H4 (cell line): ENCODE measurements at regions not wholly inside any gene's neighbourhood (a gene's known extent, or its start where the extent isn't known, plus 50 kb on each side); places are given as distances from the start of the nearest gene placed in this dataset.

Source experiments
- DNase-seq: peaks from one replicate; pipeline ENCODE4 v3.0.0-alpha.2; 2015; ENCODE audit warnings: low spot score

DNA sequence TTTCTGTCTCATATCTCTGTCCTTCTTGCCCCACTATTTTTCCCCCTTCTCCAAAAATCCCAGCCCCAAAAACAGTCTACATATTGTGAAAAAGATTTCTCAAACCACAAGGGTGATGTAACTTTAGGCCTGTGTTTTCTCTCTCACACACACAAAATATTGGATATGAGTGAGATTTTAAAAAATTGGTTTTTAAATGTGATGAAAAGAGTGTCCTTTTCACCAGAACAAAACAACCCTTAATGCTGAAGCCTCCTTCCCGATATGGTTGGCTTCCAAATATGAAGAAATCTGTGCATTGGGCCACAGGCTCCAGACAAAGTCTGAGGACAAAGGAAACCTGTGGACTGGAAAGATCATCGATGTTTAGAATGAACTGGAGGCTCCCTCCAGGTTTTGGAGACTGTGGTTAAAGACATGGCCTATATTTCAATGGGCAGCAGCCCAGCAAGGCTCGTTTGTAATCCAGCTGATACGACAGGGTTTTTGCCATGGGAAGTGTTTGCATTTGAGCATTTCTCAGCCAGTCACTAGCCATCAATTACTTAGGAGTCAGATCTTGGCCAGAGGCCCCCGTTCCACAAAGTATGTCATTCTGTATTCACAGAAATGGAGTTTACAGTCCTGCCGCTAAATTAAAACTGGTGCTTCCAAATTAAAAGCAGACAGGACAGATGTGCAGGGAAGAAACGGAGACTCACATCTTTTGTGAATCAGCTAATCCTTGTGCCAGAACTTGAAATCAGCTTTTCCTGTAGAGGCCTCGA, 546.3 kb downstream of the EBF1 start:
- DNase-seq = no peak

DNA sequence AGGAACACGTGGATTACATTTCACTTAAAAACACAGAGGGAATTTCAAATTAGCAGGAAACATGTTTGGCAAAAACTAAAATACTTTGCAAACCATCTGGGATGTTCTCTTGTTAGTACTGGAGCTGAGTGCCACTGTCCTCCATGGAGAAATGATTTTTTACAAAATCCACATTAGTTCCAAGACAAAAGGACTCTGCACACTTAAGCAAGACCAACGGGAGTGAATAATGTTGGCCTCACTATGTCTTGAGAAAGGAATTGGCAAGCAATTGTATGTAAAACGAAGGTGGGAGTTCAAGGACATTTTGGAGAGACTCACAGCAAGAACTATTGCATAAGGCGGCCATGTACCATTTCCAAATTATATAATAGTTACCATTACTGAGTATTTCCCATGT, 547.5 kb downstream of the EBF1 start:
- no peak for DNase-seq

DNA sequence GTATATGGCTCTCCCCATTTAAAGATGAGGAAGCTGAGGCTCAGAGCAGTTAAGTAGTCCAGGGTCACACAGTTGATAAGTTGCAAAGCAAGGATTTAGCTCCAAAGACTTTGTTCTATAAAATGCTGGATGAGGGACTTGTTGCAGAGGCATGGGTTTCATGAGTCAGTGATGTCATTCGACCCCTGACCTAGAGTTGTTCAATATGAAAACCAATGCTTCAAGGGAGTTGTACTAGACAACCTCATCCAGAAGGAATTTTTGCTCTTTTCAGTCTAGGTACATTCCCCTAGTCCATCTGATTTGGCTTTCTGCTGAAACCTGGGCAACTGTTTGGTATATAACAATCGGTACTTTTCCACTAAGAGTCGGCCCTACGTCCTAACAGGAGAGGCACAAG, 550.4 kb downstream of the EBF1 start:
- DNase-seq = no peak

DNA sequence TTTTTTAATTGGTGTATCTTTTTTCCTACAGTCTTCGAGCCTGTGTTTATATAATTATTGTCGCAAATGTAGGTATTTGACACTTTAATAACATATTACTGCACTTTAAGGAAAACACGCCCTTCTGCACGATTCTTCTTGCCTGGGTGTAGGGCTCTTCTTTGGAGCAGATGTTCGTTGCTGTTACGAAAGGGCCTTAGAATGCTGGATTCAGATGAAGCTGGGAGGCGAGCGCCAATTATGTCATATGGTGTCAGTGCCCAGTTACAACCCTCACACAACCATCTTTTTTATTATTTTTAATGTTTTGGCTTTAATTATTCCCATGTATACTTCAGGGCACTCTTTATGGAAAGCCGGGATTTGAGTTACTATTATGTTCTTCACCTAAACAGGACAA, 553.0 kb downstream of the EBF1 start:
- DNase-seq = no peak

DNA sequence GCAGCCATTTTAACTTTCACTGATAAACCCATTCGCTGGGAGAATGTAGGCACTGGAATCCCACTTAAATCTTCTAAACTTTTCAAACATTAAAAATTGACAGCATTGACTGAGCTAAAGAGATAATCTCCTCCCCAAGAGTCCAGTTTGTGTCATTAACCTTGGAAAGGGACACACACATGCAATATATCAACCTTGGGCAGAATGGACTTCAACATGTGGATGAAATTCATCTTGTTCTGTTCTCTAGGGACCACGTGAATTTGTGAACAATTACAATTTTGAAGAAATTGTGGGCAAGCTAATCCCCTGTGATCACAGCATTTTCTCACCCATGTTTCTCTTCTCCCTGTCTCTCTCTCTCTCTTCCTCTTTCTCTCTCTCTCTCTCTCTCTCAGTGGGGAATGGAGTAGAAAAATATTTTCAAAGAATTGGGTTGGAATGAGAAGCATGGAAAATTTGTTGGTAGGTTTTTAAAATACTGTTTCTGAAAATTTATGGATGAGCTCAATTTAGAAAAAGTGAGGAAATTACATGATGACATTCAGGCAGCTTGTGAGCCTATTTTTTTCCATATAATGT, 553.7 kb downstream of the EBF1 start:
- no peak for DNase-seq

DNA sequence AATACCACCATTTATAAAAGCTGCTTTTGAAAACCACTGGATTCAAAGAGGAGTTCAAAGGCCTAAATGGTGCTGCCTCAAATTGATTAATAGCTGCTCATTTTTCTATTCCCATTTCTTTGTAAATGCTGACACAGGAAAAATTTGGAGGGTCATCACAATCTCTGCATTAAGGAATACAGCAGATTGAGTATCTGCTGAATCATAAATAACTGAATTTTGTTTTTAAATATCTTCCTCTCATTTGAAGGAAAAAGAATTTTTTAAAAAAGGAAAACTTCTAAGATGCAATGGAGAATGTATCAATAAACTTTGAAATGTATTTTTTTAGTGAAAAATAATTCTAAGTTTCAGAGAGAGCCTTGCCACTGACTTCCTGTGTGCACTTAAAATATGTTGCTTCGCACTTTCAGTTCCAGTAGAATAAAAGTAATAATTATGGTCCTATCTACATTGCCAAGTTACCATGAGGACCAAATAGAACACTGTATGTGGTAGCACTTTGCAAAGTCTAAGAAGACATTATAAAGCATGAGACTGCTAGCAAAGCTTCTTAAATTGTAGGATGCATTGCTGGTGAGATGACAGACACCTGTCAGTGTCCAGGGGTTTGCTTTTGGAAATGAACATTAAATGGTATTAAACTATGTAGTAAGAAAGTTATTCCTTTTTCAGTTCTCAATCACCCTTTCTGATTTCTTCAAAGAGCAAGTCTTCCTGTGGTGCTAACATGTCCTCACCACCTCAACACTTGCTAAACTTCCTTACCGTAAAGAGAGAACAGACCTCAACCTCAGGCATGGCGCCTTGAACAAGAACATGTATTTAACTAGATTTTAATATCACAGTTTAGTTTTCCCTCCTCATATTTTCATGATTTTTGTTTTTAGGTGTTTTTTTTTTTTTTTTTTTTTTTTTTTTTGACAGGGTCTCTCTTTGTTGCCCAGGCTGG, 555.1 kb downstream of the EBF1 start:
- DNase-seq = no peak

DNA sequence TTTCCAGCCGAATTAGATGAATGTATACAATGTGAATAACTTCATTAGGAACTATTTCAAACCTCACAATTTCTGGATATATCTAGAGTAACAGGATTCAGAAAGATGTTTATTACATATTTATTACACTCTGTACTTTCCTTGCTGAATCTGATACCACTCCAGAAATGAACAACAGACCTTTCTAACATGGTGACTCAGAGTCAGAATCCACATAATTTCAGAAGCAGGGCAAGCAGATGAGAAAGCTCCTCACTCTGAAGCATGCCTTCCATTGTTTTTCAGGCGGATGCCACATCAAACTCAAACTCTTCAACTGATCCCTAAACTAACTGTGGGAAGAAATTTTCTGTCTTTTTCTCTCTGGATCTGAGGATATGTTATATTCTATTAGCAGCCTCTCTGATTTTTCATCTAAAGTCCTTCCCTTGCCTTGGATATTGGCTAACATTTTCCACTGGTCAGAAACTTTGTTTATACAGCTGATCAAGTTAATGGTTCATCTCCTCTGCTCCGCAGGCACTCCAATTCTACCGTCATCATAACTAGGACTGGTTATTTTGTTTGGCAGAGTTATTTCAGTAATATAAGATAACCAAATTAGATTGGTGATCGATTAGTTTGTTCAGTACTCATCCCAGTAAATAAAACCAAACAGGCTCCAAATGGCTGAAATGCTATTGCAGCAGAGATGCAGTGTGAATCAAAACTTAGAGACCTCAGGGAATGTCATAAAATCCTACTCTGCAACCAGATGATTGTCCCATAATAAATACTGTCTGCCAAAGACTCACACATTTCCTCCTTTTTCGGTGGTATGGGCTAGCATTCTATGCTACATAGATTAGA, 556.0 kb downstream of the EBF1 start:
- DNase-seq = no peak

DNA sequence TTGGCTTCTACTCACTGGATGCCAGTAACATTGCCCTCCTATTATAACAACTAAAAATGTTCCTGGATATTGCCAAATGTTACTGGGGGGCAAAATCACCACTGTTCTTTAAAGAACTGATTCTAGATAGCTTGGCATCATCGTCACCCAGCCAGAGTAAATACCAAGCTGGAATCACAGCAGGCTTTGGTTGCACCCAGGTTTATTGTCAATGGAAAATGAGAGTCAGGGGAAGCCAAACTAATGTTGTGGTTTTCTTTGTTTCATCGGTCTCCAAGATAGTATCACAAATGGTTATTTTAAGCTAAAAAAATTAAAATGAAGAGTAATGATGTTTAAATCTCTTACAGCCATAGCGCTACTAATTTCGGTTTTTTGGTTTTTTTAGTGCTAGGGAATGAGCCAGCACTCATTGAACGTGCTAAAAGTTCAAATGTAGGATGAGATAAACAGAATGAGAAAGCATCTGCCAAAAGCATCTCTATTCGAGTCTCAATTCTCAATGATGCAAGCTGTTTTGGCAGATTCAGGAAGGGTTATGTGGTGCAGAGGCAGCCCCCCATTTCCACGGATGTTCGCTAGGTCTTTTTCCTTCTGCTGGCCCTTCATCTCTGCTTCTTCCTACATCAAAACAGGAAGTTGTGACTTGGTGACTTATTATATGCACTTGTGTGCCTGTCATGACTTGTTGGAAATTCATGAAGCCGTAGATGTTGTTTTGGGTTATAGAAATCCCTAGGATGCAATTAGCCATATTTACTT, 558.0 kb downstream of the EBF1 start:
- DNase-seq = no peak

DNA sequence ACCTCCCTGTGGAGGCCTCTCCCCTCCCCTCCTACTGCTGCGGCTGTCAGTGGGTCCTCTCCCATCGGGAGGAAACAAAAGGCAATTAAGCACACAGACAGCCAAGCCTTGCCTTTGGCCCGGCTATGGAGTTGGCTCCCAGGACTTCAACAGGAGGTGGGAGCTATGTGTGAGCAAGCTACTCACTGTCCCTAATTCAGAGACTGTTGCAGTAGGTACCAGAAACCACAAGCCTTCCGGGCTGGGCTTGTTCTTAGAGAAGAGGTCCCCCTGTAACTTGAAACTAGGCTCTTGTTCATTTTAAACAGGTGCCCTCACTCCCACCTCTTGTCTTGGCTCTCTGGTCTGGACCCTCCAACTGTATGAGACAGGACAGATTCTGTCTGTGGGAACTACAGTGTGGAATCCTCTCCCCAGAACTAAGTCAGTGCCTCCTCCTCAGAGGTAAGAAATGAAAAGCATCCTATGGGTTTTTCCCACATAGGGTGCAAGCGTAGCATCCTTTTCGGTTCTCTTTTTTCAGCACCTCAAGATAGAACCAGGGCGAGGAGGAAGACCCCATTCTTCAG, 561.1 kb downstream of the EBF1 start:
- no peak for DNase-seq

DNA sequence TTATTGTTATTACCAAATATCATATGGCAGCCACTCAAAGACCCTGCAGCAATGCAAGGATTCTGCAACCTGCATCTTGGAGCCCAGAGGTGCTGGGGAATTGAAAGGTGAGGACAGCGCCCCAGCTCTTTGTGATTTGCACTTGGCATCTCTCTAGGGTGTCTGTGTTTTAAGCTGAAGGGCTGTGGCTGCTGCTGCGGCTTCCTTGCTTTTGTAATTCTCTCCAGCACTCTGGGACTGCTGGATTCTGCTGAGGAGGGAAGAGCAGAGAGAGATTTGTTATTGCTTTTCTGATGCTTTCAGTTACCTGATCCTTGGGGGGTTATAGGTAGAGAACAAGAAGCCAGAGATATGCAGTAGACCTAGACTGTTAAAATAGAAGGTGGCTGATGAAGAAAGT, 562.4 kb downstream of the EBF1 start:
- DNase-seq = no peak

DNA sequence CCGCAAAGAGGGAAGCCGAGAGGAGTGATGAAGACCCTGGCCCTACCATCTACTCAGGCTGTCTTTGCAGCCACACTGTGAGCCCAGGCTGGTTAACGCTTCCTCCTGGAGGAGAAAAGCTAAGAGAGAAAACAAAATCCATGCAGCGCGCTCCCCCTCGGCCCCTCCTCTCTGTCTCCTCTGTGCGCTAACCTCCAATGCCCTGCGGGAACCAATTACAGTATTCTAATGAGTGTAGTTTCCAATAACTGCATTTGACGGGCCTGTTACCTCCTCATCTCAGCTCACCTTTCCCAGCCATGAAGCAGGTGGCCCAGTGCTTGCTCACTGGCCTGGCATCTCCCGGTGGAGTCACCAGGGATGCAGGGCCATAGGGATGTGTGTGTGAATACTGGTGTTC, 565.5 kb downstream of the EBF1 start:
- no peak for DNase-seq

DNA sequence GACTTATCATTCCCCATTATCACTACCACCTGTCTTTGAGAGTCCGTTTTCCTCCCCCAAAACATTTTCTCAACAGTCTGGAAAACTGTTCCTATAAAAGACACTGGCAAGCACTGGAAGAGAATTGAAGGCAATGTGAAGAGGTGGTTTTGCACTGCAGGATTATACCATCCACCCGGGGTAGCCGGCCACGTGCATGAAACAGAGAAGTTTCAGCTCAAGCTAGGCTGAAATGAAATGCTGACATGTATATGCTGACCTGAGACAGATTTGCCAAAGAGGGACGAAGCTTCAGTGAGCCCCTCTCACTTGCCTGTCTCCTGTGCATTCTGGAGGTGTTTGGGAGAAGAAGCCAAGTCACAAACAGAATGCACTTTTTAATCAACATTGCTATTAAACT, 567.0 kb downstream of the EBF1 start:
- DNase-seq = no peak

DNA sequence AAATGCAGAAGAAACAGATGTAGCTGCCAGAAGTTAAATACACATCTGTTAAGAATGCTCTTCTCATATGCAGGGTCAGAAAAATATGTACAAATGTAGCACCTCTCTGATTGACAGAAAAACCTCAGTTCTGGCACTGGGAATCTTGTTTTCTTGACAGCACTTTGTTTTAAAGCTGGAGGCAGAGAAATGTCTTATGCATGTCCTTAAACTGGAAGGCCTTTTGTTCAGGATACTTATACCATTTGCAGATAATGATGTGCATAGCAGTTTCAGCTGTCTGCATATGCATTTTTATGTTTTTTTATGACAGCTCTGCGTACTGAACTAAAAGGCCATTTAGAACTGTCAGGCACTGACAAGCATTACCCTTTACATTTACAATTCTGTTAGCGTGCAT, 567.9 kb downstream of the EBF1 start:
- DNase-seq = no peak

DNA sequence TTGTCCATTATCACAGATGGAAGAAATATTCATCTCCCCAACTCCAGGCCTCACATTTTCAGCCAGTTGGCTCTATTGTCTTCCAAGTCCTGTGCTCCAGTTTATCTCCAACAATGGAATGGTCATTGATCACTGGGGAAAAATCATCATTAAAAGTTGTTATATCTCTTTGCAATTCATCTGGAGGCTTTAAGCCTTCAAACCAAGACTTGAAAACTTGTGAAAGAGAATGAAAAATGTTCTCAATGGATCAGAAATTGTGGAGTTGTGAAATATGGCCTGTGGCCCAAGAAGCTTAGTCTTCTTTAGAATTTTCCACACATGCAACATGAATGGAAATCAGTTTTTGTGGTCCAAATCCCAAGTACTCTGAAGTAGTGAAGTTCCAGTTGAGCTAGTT, 569.6 kb downstream of the EBF1 start:
- no peak for DNase-seq

DNA sequence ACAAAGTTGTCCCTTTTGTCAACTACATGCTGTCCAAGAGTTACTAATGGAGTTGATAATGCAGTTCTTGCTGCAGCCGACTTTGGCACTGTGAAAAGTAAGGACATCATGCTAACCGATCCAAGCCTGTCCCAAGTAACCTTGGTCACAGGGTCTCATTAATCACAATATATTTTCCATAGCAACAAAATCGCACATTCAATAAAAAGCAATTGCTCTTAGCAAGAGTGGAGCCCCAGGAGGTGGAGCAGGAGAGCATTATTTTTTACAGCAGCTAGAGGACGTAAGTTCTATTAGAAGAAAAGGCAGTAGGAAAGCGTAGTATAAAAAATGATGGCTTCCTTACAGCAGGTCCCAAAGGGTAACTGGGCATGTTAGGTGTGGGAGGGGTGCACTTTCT, 570.3 kb downstream of the EBF1 start:
- no peak for DNase-seq

DNA sequence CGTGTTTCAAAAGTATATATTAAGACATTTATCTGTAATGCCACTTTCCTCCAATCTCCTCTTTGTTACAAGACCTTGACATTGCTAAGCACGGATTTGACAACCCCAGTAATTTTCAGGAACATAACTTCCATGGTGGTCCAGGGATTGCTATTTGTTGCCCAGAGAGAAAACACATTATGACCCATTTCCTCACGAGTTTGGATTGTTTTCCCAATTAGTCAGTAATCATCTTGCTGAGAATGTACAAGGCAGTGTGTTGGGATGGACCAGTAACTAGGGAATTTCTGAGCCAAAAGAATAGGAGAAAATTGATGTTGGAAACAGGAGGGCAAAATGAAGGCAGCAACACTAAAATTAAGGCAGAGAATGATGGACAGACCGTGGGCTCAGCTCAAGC, 574.1 kb downstream of the EBF1 start:
- DNase-seq = no peak

DNA sequence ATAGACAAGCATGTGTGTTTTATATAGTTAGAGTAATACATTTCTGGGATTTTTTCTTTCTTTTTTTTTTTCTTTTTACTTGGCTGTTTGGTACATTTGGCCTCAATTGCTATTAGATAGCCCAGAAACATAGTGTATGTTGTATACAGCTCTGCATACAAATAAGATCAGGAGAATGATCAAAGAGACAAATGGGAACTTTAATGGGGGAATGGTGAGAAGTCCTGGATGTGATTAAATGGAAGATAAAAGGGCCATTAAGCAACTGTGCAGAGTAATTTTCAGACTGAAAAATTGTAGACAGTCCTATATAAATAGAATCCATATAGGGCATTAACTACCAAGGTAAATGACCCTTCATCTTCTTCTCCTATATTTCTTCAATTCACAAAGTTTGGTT, 575.6 kb downstream of the EBF1 start:
- DNase-seq = no peak

DNA sequence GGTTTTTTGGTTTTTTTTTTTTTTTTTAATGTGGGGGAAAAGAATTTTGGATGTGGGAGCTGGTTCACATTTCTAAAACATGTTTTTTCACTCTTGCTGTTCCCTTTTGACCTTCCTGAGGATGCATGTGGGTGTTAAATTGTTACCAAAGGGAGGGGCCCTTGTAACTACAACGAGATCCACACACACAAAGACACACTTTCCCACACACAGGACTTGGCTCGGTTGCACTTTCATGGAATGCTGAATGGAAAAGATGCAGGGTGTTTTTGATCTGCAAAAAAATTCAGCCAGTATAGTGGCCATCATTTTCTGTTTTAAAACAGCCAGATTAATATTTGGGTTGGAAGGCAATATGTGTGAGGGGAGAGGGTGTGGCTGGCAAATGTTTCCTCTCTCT, 576.9 kb downstream of the EBF1 start:
- DNase-seq = no peak

DNA sequence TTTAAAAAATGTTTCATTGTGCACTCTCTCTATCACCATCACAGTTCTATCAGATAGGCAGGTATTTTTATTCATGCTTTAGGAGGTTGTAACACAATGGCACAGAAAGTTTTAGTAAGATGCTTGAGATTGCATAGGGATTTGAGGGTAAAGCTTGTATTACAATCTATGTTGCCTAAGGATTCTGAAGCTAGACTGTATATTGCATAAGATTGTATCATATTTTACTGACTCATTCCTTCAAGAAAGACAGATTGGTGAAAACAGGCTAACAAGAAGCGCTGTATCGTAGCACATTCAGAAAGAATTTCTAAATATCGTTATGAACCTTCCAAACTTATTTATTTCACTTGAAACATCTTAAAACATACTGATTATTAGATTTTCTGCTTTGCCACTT, 577.7 kb downstream of the EBF1 start:
- no peak for DNase-seq

DNA sequence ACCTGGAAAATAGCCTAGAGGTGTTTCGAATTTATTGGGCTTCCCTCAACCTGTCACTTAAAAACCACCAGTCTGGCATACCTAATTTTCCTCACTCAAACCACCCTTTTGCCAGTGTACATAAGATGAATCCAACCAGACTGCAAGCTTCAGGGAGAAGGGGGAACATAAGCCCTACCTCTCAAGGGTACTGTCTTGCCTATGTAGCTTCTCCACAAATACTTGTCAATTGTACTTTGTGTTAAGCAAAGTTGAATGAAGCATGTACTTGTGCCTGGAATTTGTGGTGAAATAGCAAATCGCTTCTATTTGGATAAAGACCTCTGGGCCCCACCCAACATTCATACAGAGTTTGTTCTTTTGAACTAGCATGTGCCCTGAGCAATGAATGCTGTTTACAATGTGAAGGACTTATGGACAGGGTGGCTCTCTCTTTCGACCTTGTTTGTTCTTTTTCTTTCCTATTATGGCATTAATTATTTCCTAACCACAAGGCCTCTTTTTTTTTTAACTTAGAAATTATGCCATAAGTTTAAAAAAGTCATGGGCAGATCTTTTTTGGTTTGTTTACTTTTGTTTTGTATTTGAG, 580.2 kb downstream of the EBF1 start:
- no peak for DNase-seq
